ENCODE measurements at regions not wholly inside any gene's neighbourhood (a gene's known extent, or its start where the extent isn't known, plus 50 kb on each side); places are given as distances from the start of the nearest gene placed in this dataset.

GRCh38 chr5:8227112-8227511, 358.2 kb downstream of the MTRR start (continued):
- no peak for TF ChIP-seq RELB (IDR thresholded peaks at IDR 0.05; ENCODE audit: low read depth)
- TF ChIP-seq SPI1 (IDR thresholded peaks at IDR 0.05; ENCODE audit: borderline replicate concordance, insufficient read depth, low read depth, low read length), result no peak

- H3K79me2 ChIP-seq (ENCODE audit: control insufficient read depth, insufficient read depth, low read length), result no peaks in the 10 kb centered on the region
- no peak overlapping the region for H3K4me2 ChIP-seq (ENCODE audit: control insufficient read depth, insufficient read depth)
- H3K9ac ChIP-seq (ENCODE audit: control insufficient read depth, insufficient read depth, low read length), result no peak overlapping the region
- ChIA-PET POLR2A (no interaction called here), RAD21 (ENCODE audit: unreplicated experiment) (no interaction called here), CTCF (no interaction called here), SMC1A (ENCODE audit: uncharacterized antibody, unreplicated experiment) (no interaction called here)
- H3K27me3 ChIP-seq (replicated peaks in 1 of 2; ENCODE audit: control insufficient read depth in 2 of 2, insufficient read depth in 2 of 2, low read length in 1 of 2), result no peaks in the 10 kb centered on the region
- H3K9me3 ChIP-seq (replicated peaks; ENCODE audit: control insufficient read depth, insufficient read depth, low read length), result no peaks in the 10 kb centered on the region
- no peaks in the 10 kb centered on the region for H3K36me3 ChIP-seq (ENCODE audit: control insufficient read depth in 2 of 2, insufficient read depth in 2 of 2, low read length in 1 of 2)
- ATAC-seq (no peak), DNase-seq (ENCODE audit: low read depth, low spot score) (no peak), FAIRE-seq (no peak)
- in situ Hi-C loops (cut with MboI), result no loop called here
- no peaks in the 10 kb centered on the region for H3K4me1 ChIP-seq (ENCODE audit: control insufficient read depth, insufficient read depth, low read length)
- intact Hi-C loops (cut with micrococcal nuclease; ENCODE audit: unreplicated experiment), result no loop called here
- no peak overlapping the region for H3K4me3 ChIP-seq
- no peak overlapping the region for H2AFZ ChIP-seq (ENCODE audit: control insufficient read depth, low read depth, low read length)
- no peak overlapping the region for H3K27ac ChIP-seq (ENCODE audit: control insufficient read depth, insufficient read depth)
- WGBS (ENCODE audit: insufficient coverage, insufficient replicate concordance, low lambda C conversion rate, missing lambda C conversion rate), result 7% methylated on average over 4 of the region's 4 CpGs
- BruUV-seq (replicated peaks), result no TSS peak
- no peaks in the 10 kb centered on the region for H4K20me1 ChIP-seq (ENCODE audit: control insufficient read depth, insufficient read depth)
- no peak for TF ChIP-seq HSF1 (IDR thresholded peaks at IDR 0.05; ENCODE audit: low read depth, low read length)
- no peak for TF ChIP-seq BACH1 (IDR thresholded peaks at IDR 0.05; ENCODE audit: borderline replicate concordance)
- TF ChIP-seq CHD2 (IDR thresholded peaks at IDR 0.05; ENCODE audit: borderline replicate concordance, low read depth, low read length), result no peak
- TF ChIP-seq SMC3 (IDR thresholded peaks at IDR 0.05; ENCODE audit: borderline replicate concordance, low read length), result no peak
- no peak for TF ChIP-seq CBFB (IDR thresholded peaks at IDR 0.05; ENCODE audit: low read depth)
- no peak for TF ChIP-seq ZBED1 (IDR thresholded peaks at IDR 0.05; ENCODE audit: borderline replicate concordance)
- TF ChIP-seq EED (IDR thresholded peaks at IDR 0.05; ENCODE audit: low read depth), result no peak
- no peak for TF ChIP-seq SIN3A (IDR thresholded peaks at IDR 0.05; ENCODE audit: low read depth, low read length)
- TF ChIP-seq PBX3 (IDR thresholded peaks at IDR 0.05; ENCODE audit: insufficient replicate concordance, low read depth, low read length), result no peak
- no peak for TF ChIP-seq CEBPZ (IDR thresholded peaks at IDR 0.05; ENCODE audit: low read depth, low read length)
- TF ChIP-seq NFYA (IDR thresholded peaks at IDR 0.05; ENCODE audit: borderline replicate concordance, low read depth, low read length), result no peak
- no peak for TF ChIP-seq BCL3 (IDR thresholded peaks at IDR 0.05; ENCODE audit: borderline replicate concordance, insufficient read depth, low read depth, low read length, poor library complexity, severe bottlenecking)
- no peak for TF ChIP-seq MYB (IDR thresholded peaks at IDR 0.05; ENCODE audit: borderline replicate concordance, low read depth, low read length)
These were observed 360.6 kb downstream of the MTRR start for GRCh38 chr5:8229551-8229950.

Data from GM12878 (cell line).